SU-DHL-6 (cell line): ENCODE measurements at regions not wholly inside any gene's neighbourhood (a gene's known extent, or its start where the extent isn't known, plus 50 kb on each side); places are given as distances from the start of the nearest gene placed in this dataset.

Experiments used
- EZH2phosphoT487 ChIP-seq: fragments of 200-600 bp; sonication (generic), shearing (Covaris generic); conservative IDR thresholded peaks from 2 replicates; pipeline ENCODE4 v1.6.1; 2018; ENCODE audit warnings: mild to moderate bottlenecking, antibody characterized with exemption, low read length, moderate library complexity, mixed read lengths
- TF ChIP-seq, protein P1 (sequence below): fragments of 200-600 bp; sonication (generic); IDR thresholded peaks from one replicate; pipeline ENCODE4 v1.5.1; 2017; ENCODE audit warnings: antibody characterized with exemption, mild to moderate bottlenecking, low read length, moderate library complexity; ENCODE audit not compliant: insufficient read depth, poor library complexity, severe bottlenecking

DNA sequence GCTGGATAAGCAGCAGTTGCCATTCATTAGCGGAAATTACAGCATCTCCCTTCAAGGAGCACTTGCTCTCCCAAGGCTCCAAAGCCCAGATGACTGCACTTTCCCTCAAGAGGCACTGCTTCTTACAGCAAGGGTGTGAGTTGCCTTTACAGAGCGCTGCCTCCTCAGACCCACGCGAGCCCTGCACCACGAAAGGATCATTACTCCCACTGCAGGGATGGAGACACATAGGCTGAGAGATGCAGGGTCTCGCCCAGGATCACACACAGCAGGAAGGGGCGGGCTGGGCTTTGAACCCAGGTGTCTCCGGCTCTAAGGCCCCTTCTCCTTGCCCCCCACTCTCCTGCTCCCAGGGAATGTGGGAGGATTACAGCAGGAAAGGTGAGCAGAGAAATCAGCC lies 405.5 kb downstream of the MATN1 start:
- TF ChIP-seq, protein P1, sequence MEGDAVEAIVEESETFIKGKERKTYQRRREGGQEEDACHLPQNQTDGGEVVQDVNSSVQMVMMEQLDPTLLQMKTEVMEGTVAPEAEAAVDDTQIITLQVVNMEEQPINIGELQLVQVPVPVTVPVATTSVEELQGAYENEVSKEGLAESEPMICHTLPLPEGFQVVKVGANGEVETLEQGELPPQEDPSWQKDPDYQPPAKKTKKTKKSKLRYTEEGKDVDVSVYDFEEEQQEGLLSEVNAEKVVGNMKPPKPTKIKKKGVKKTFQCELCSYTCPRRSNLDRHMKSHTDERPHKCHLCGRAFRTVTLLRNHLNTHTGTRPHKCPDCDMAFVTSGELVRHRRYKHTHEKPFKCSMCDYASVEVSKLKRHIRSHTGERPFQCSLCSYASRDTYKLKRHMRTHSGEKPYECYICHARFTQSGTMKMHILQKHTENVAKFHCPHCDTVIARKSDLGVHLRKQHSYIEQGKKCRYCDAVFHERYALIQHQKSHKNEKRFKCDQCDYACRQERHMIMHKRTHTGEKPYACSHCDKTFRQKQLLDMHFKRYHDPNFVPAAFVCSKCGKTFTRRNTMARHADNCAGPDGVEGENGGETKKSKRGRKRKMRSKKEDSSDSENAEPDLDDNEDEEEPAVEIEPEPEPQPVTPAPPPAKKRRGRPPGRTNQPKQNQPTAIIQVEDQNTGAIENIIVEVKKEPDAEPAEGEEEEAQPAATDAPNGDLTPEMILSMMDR = no peak
- no peak for TF ChIP-seq EZH2phosphoT487
